ENCODE measurements at regions not wholly inside any gene's neighbourhood (a gene's known extent, or its start where the extent isn't known, plus 50 kb on each side); places are given as distances from the start of the nearest gene placed in this dataset.
"Not testable (repeated sequence)": the region's sequence is repeated elsewhere in the genome, so short reads cannot be mapped to it uniquely, and the experiment has no call there.

- DNase-seq, result no peak
Measured at GRCh38 chr22:17318817-17319216, 50.4 kb upstream of the CECR2 start.

GRCh38 chr22:17315310-17315709 is 54.0 kb upstream of the CECR2 start:
- DNase-seq, result no peak

- DNase-seq, result peak; percentile 12
Measured at GRCh38 chr22:17314487-17314886, 54.8 kb upstream of the CECR2 start.

- DNase-seq, result no peak
Measured at GRCh38 chr22:17313626-17314025, 55.6 kb upstream of the CECR2 start.

GRCh38 chr22:17307566-17307965 is 61.7 kb upstream of the CECR2 start:
- no peak for DNase-seq

GRCh38 chr22:17305076-17305475 is 64.2 kb upstream of the CECR2 start:
- DNase-seq, result peak; percentile 59

- peak; percentile 85 for DNase-seq
Measured at GRCh38 chr22:17303840-17304779, 65.2 kb upstream of the CECR2 start.

- peak; percentile 60 for DNase-seq
Measured at GRCh38 chr22:17303441-17303839, 65.8 kb upstream of the CECR2 start.

- DNase-seq, result no peak
Measured at GRCh38 chr22:17302616-17303015, 66.6 kb upstream of the CECR2 start.

- peak; percentile 19 for DNase-seq
Measured at GRCh38 chr22:17300926-17301325, 68.3 kb upstream of the CECR2 start.

GRCh38 chr22:17298805-17299502 is 70.3 kb upstream of the CECR2 start:
- DNase-seq, result peak; percentile 38

- DNase-seq, result no peak
Measured at GRCh38 chr22:17285656-17286055, 66.4 kb upstream of the ADA2 start.

GRCh38 chr22:17284888-17285287 is 65.7 kb upstream of the ADA2 start:
- no peak for DNase-seq

GRCh38 chr22:17284466-17284865 is 65.2 kb upstream of the ADA2 start:
- DNase-seq, result no peak

GRCh38 chr22:17283865-17284264 is 64.6 kb upstream of the ADA2 start:
- DNase-seq, result not testable (repeated sequence)

GRCh38 chr22:17283423-17283822 is 64.2 kb upstream of the ADA2 start:
- no peak for DNase-seq

GRCh38 chr22:17281440-17281841 is 62.2 kb upstream of the ADA2 start:
- DNase-seq, result no peak

- no peak for DNase-seq
Measured at GRCh38 chr22:17281026-17281425, 61.8 kb upstream of the ADA2 start.

GRCh38 chr22:17272511-17272991 is 53.3 kb upstream of the ADA2 start:
- no peak for DNase-seq

GRCh38 chr22:17271711-17272451 is 52.6 kb upstream of the ADA2 start:
- no peak for DNase-seq

GRCh38 chr22:17269607-17270261 is 50.5 kb upstream of the ADA2 start:
- DNase-seq, result no peak

- DNase-seq, result no peak
Measured at GRCh38 chr22:17269224-17269606, 50.0 kb upstream of the ADA2 start.
